ENCODE measurements at regions not wholly inside any gene's neighbourhood (a gene's known extent, or its start where the extent isn't known, plus 50 kb on each side); places are given as distances from the start of the nearest gene placed in this dataset.

- intact Hi-C loops (cut with micrococcal nuclease) = no loop called here
- peaks cover 3% of the 10 kb centered on the region for H3K27me3 ChIP-seq (ENCODE audit: low read depth)
- no peak for DNase-seq
- no peaks in the 10 kb centered on the region for H3K36me3 ChIP-seq
- no peaks in the 10 kb centered on the region for H3K9me3 ChIP-seq (replicated peaks)
- H3K27ac ChIP-seq (replicated peaks) = no peak overlapping the region
- no peaks in the 10 kb centered on the region for H3K4me1 ChIP-seq
- H3K4me3 ChIP-seq = no peak overlapping the region
- no peak for TF ChIP-seq CTCF (IDR thresholded peaks at IDR 0.05; ENCODE audit: borderline replicate concordance)
Measured at GRCh38 chr6:4682431-4683097, 93.6 kb upstream of the CDYL start.

GRCh38 chr6:4678506-4679300, 97.5 kb upstream of the CDYL start:
- H3K27me3 ChIP-seq (ENCODE audit: low read depth) = peaks cover 3% of the 10 kb centered on the region
- intact Hi-C loops (cut with micrococcal nuclease) = no loop called here
- no peaks in the 10 kb centered on the region for H3K9me3 ChIP-seq (replicated peaks)
- no peak for TF ChIP-seq CTCF (IDR thresholded peaks at IDR 0.05; ENCODE audit: borderline replicate concordance)
- H3K4me3 ChIP-seq = no peak overlapping the region
- DNase-seq = no peak
- H3K36me3 ChIP-seq = no peaks in the 10 kb centered on the region
- H3K4me1 ChIP-seq = no peaks in the 10 kb centered on the region
- no peak overlapping the region for H3K27ac ChIP-seq (replicated peaks)

GRCh38 chr6:4677751-4678065, 98.5 kb upstream of the CDYL start:
- Histone ChIP-seq H3K27me3 (ENCODE audit: low read depth) (peaks cover under 1% of the 10 kb centered on the region), H3K36me3 (no peaks in the 10 kb centered on the region), H3K4me3 (no peak overlapping the region), H3K9me3 (replicated peaks) (no peaks in the 10 kb centered on the region), H3K27ac (replicated peaks) (no peak overlapping the region), H3K4me1 (no peaks in the 10 kb centered on the region)
- TF ChIP-seq CTCF (IDR thresholded peaks at IDR 0.05; ENCODE audit: borderline replicate concordance) = no peak
- intact Hi-C loops (cut with micrococcal nuclease) = no loop called here
- no peak for DNase-seq

GRCh38 chr6:4677011-4677750, 99.0 kb upstream of the CDYL start:
- H3K4me3 ChIP-seq = no peak overlapping the region
- intact Hi-C loops (cut with micrococcal nuclease) = no loop called here
- TF ChIP-seq CTCF (IDR thresholded peaks at IDR 0.05; ENCODE audit: borderline replicate concordance) = no peak
- no peak for DNase-seq
- no peaks in the 10 kb centered on the region for H3K27me3 ChIP-seq (ENCODE audit: low read depth)
- H3K27ac ChIP-seq (replicated peaks) = no peak overlapping the region
- H3K4me1 ChIP-seq = no peaks in the 10 kb centered on the region
- H3K9me3 ChIP-seq (replicated peaks) = no peaks in the 10 kb centered on the region
- H3K36me3 ChIP-seq = no peaks in the 10 kb centered on the region

GRCh38 chr6:4676016-4676415, 100.2 kb upstream of the CDYL start:
- Histone ChIP-seq H3K27ac (replicated peaks) (no peak overlapping the region), H3K9me3 (replicated peaks) (no peaks in the 10 kb centered on the region), H3K4me3 (no peak overlapping the region), H3K27me3 (ENCODE audit: low read depth) (no peaks in the 10 kb centered on the region), H3K36me3 (no peaks in the 10 kb centered on the region), H3K4me1 (no peaks in the 10 kb centered on the region)
- intact Hi-C loops (cut with micrococcal nuclease) = no loop called here
- TF ChIP-seq CTCF (IDR thresholded peaks at IDR 0.05; ENCODE audit: borderline replicate concordance) = no peak
- no peak for DNase-seq
